22Rv1 (cell line): ENCODE measurements at regions not wholly inside any gene's neighbourhood (a gene's known extent, or its start where the extent isn't known, plus 50 kb on each side); places are given as distances from the start of the nearest gene placed in this dataset.

Experiments
- H3K27ac ChIP-seq: fragments of 450-650 bp; 2 replicates; pipeline ENCODE4 v1.5.1; 2017
- CTCF ChIP-seq: fragments of 450-650 bp; IDR thresholded peaks from 2 replicates; pipeline ENCODE4 v1.5.1; 2017; ENCODE audit warnings: mild to moderate bottlenecking
- ZFX ChIP-seq: fragments of 450-650 bp; IDR thresholded peaks from 2 replicates; pipeline ENCODE4 v1.6.1; 2017; ENCODE audit warnings: antibody characterized with exemption, borderline replicate concordance

DNA sequence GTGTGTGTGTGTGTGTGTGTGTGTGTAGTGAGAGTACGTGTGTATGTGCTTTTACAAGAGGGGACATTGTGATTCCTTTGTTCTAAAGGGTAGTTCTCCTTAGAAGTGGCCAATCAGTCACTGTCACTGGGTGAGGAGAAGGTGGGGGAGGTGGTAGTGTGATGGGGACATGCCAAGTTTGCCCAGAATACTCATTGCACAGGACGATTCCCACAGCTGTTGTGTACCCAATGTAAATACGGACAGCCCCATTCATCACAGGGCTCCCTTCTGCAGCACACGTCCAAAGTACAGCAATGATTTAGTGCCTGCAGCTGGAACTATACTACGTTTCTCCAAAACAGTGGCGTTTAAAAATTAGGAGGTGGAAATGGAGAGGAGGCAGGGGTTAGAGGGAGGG is 287.8 kb downstream of the TLR4 start:
- H3K27ac ChIP-seq = no peak overlapping the region
- no peak for TF ChIP-seq ZFX
- TF ChIP-seq CTCF = no peak

DNA sequence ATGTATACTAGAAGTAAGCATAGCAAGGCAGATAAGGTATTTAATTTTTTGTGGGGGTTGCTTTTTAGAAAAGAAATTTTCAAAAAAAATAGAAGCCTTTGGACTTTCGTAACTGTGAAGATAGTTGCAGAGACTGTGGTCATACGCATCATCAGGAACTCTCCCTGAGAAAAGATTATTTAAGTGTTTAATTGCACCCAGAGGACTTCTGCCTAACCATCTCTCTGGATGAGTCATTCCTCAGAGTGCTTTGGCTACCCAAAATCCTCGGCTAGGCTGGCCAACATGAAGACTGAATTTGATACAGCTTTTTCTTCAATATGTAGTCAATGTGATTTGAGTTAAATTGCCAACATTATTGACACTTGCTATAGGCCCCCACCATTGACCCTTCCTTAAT is 296.4 kb downstream of the TLR4 start:
- no peak for TF ChIP-seq ZFX
- no peak for TF ChIP-seq CTCF
- H3K27ac ChIP-seq = no peak overlapping the region

DNA sequence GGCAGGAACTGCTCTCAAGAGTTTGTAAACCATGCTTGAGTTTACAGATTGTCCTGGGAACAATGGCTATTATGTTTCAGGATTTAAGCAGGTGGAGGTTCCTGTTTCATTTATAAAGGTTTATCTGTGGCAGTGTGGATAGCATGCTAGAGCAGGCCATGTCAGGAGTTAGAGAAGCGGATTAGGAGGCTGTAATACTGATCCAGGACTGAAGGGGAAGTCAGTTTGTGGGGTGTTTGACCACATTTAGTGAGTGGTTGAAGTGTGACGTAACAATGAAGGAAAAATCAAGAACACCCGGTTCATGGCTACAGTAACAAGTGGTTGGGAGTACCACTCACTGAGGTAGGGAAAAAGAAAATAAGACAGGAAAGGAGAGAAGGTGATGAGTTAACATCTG is 299.0 kb downstream of the TLR4 start:
- TF ChIP-seq CTCF (no peak), ZFX (no peak)
- no peak overlapping the region for H3K27ac ChIP-seq

DNA sequence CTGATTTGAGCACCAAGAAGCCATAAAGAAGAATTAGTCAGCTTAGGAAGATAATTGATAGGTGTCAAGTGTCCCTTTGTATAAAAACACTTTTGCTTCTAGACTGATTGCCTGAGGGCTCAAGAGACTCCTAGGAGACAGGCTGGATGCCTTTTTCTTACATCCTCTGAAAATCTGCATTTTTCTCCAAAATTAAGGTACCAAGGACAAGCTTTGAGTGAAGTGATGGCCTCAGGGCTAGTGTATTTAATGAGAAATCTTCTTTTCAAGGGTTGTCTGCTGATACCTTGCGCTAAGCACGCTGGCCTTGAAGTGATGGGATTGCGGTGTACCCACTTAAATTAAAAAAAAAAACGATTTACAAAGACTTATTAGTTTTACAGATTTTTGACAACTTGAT is 304.0 kb downstream of the TLR4 start:
- TF ChIP-seq ZFX (no peak), CTCF (no peak)
- H3K27ac ChIP-seq = no peak overlapping the region

- TF ChIP-seq ZFX = no peak
- TF ChIP-seq CTCF = no peak
- H3K27ac ChIP-seq = no peak overlapping the region
These were observed 305.4 kb downstream of the TLR4 start for GRCh38 chr9:118009614-118010013.

DNA sequence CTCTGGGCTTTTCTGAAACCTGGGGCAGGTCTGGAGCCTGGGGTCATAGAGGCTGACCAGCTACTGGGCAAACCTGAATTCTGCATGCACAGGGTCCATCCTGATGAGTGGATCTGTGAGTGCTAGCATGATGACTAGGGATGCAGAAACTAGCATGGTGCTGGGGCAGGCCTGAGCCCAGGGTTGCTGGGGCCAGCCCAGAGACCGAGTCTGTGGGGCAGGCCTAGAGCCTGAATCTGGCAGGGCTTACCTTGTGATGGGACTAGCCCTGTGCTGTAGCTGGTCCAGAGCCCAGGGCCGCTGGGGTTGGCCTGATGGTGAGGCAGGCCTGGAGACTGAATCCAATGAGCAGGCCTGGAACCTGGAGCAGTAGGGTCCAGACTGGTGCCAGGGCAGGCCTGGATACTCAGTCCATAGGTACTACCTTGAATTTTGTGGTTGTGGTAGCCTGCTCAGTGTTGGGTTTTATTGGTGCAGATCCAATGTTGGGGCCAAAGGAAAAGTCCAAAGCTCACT is 313.5 kb downstream of the TLR4 start:
- H3K27ac ChIP-seq = no peak overlapping the region
- TF ChIP-seq CTCF = no peak
- no peak for TF ChIP-seq ZFX

- TF ChIP-seq CTCF (no peak), ZFX (no peak)
- no peak overlapping the region for H3K27ac ChIP-seq
These were observed 319.4 kb downstream of the TLR4 start for GRCh38 chr9:118023644-118024043.

DNA sequence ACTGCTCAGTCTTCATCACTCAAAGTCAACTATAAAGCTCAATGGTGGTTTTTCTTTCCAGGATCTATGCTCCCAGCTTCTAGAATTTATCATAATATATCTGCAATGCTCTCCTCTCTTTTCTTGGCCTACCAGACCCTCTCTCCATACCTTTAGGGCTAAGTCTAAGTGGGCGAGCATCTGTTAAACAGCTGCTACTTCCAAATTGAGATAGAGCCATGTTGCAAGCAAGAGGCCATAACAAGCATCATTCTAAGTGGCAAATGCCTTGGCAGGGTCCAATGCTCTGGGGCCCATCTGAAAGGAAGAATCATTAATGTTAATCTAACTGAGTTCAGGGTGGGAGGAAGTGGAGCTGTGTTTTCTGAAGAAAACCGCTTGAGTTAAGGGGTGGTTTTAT is 324.0 kb downstream of the TLR4 start:
- no peak overlapping the region for H3K27ac ChIP-seq
- TF ChIP-seq CTCF (no peak), ZFX (no peak)
